GM08714 (cell line): ENCODE measurements at regions not wholly inside any gene's neighbourhood (a gene's known extent, or its start where the extent isn't known, plus 50 kb on each side); places are given as distances from the start of the nearest gene placed in this dataset.

ENCODE experiments used
- H3K4me3 ChIP-seq: fragments of 200-500 bp; sonication (Bioruptor generic); 2 replicates; pipeline ENCODE4 v1.5.1; 2014; ENCODE audit warnings: mild to moderate bottlenecking, low read length, inconsistent platforms
- ZNF274 ChIP-seq: IDR thresholded peaks from 2 replicates; pipeline ENCODE4 v1.6.1; 2012; ENCODE audit warnings: mild to moderate bottlenecking, low read depth, low read length

DNA sequence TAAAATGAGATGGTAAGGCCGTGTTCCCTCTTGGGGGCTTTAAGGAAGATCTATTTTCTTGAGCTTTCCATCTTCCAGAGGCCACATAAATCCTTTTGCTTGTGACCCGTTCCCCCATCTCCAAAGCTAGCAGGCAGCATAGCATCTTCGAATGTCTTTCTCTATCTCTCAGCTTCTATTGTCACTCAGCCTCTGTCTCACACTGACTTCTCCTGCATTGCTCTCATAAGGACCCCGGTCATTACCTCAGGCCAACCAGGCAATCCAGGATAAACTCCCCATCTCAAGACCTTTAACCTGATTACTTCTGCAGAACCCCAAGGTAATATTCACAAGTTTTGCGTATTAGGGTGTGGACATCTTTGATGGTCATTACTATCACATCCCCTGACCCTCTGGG, 250.3 kb upstream of the SOX2 start:
- no peak for TF ChIP-seq ZNF274
- no peak overlapping the region for H3K4me3 ChIP-seq

GRCh38 chr3:181459516-181459915, 252.2 kb upstream of the SOX2 start:
- no peak for TF ChIP-seq ZNF274
- no peak overlapping the region for H3K4me3 ChIP-seq

DNA sequence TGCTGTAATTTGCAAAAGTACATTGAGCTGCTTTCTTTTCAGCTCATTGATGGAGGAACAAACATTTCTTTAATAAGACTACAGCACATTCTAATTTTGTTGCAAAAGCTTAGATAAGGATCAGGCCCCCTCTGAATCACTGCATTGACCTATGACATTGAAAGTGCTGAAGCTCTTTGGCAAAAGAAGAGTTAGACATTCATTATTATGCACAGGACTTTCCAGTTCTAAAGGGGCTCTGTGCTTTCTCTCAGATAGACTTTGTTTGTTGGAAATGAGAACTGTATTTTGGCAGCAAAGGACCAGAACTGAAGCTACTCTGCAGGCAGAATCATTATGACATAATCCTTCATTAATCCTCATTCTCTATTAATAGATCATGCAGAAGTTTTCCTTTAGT, 252.9 kb upstream of the SOX2 start:
- H3K4me3 ChIP-seq = no peak overlapping the region
- no peak for TF ChIP-seq ZNF274

- TF ChIP-seq ZNF274 = no peak
- H3K4me3 ChIP-seq = no peak overlapping the region
Observed at GRCh38 chr3:181457756-181458155, 254.0 kb upstream of the SOX2 start.

DNA sequence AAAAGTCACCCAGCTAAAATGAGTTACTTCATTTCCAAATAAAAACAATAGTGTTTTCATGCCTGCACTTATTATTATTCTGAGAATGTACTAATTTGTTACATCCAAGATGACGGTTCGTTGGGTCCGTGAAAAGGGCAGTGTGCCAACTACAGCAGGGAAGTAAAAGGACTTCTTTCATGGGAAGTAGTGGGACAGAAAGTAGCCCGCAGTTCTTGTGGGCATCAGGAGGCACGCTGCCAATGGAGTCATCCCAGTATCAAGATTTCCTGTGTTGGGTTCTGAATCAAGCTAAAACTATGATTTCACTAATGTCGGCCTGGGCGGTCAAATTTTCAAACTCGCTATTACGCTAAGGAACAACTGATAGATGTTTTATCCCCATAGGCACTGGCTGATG, 254.5 kb upstream of the SOX2 start:
- no peak for TF ChIP-seq ZNF274
- no peak overlapping the region for H3K4me3 ChIP-seq

DNA sequence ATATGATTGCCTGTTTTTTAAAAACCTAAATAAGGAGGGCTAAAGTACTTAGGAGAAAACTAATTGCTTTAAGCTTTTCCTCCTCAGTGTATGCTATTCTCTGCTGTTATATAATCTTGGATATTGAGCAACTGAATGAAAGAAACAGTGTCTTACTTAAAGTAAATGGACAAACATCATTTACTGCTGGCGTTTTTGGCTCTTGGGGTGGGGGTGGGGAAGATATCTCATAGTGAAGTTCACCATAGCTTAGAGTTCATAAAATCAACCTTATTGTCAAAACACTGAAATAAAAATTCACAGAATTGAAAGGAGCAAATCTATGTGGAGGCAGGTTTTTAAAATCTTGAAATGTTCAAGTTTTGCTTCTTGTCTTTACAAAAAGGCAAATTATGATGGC, 256.4 kb upstream of the SOX2 start:
- TF ChIP-seq ZNF274 = no peak
- no peak overlapping the region for H3K4me3 ChIP-seq

GRCh38 chr3:181454451-181455027, 257.2 kb upstream of the SOX2 start:
- H3K4me3 ChIP-seq = no peak overlapping the region
- TF ChIP-seq ZNF274 = no peak

DNA sequence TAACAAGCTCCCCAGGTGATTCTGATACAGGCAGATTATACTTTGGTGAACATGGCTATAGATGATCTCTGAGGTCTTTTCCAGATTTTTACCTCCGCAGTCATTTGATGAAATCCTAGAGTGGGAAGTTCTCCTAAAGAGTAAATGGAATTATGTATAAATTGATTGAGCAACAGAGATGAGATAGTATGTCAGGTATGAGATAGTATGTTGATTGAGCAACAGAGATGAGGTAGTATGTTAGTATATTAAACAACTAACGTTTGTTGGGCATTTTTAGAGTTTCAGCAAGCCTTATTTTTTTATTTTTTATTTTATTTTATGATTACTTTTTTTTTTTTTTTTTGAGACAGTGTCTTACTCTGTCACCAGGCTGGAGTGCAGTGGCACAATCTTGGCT, 265.0 kb upstream of the SOX2 start:
- no peak for TF ChIP-seq ZNF274
- no peak overlapping the region for H3K4me3 ChIP-seq

- no peak for TF ChIP-seq ZNF274
- H3K4me3 ChIP-seq = no peak overlapping the region
Observed at GRCh38 chr3:181442066-181442465, 269.7 kb upstream of the SOX2 start.

GRCh38 chr3:181432992-181433391, 278.7 kb upstream of the SOX2 start:
- no peak overlapping the region for H3K4me3 ChIP-seq
- no peak for TF ChIP-seq ZNF274

DNA sequence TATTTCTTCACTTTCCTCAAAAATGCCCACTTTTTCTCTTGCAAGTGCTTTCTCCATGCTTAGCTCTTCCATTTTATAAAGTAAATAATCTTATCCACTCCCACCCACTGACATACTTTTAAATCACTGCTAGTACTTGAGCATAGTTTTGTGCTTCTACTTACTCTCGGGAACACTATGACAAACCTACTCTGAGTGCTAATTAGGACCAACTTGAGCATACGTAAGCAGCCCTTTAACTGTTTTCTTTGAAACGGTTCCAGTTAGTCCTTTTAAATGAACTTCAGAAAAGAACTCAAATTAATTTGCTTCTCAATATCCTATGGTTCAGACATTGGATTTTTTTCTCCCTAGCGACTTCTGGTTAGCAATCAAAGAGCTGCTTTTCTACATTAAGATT, 280.0 kb upstream of the SOX2 start:
- TF ChIP-seq ZNF274 = no peak

GRCh38 chr3:181425074-181425473, 286.7 kb upstream of the SOX2 start:
- no peak overlapping the region for H3K4me3 ChIP-seq
- no peak for TF ChIP-seq ZNF274

More for the DNA sequence above, 280.0 kb upstream of the SOX2 start:
- H3K4me3 ChIP-seq = no peak overlapping the region

- H3K4me3 ChIP-seq = no peak overlapping the region
- TF ChIP-seq ZNF274 = no peak
Observed at GRCh38 chr3:181418233-181418632, 293.5 kb upstream of the SOX2 start.

GRCh38 chr3:181417748-181418147, 294.0 kb upstream of the SOX2 start:
- no peak for TF ChIP-seq ZNF274
- no peak overlapping the region for H3K4me3 ChIP-seq

GRCh38 chr3:181410870-181411269, 300.9 kb upstream of the SOX2 start:
- H3K4me3 ChIP-seq = no peak overlapping the region
- TF ChIP-seq ZNF274 = no peak
